ENCODE measurements at regions not wholly inside any gene's neighbourhood (a gene's known extent, or its start where the extent isn't known, plus 50 kb on each side); places are given as distances from the start of the nearest gene placed in this dataset.
"Not testable (repeated sequence)": the region's sequence is repeated elsewhere in the genome, so short reads cannot be mapped to it uniquely, and the experiment has no call there.

DNA sequence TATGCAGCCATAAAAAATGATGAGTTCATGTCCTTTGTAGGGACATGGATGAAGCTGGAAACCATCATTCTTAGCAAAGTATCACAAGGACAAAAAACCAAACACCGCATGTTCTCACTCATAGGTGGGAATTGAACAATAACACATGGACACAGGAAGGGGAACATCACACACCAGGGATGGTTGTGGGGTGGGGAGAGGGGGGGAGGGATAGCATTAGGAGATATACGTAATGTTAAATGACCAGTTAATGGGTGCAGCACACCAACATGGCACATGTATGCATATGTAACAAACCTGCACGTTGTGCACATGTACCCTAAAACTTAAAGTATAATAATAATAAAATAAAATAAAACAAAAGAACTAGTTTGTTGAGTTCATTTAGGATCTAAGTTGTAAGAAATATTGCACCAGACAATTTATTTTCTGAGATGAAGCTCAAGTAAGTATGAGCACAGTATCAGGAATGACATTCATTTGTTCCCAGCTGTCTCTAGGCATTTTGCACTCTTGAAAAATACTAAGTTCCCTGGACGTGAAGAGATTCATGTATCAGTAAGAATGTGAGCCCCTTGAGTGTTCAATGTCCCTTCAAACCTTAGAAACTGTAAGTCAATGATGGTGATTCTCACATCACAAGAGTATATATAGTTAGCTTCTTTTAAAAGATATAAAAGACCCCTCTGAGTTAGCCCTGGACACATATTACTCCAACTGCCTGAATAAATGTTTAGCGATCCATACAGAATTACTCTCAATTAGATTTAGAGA, 1519.3 kb upstream of the TPTE start:
- not testable (repeated sequence) for DNase-seq (ENCODE audit: low read depth)

DNA sequence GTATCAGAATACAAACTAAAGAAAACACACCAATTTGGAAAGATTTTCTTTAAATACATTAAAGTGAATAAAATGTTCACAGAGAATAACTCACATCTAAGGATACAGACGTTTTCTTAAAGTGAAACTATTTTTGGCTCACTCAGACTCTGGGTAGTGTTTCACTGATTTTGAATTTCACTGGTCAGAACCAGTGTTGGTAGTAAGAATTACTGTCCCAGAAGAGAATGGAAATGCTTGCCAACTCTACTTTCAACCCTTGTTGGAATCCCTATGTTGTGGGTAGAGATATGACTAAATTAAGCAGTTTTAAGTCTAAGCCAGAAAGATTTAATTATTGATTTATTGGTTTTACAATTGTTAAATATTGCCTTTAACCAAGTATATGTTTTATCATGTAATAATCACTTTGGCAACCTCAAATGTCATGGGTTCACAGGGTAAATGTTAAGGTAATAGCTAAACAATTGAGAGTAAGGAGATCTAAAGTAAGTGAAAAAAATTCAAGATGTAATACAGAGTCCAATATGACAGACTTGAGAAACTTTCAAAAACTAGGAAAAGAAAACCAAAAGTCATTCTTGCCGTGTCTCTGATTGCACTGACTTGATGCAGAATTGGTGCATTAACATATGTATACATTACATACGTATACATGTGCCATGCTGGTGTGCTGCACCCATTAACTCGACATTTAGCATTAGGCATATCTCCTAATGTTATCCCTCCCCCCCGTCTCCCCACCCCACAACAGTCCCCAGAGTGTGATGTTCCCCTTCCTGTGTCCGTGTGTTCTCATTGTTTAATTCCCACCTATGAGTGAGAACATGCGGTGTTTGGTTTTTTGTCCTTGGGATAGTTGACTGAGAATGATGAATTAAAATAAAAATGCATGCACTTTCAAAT, 1517.2 kb upstream of the TPTE start:
- DNase-seq (ENCODE audit: low read depth) = not testable (repeated sequence)

DNA sequence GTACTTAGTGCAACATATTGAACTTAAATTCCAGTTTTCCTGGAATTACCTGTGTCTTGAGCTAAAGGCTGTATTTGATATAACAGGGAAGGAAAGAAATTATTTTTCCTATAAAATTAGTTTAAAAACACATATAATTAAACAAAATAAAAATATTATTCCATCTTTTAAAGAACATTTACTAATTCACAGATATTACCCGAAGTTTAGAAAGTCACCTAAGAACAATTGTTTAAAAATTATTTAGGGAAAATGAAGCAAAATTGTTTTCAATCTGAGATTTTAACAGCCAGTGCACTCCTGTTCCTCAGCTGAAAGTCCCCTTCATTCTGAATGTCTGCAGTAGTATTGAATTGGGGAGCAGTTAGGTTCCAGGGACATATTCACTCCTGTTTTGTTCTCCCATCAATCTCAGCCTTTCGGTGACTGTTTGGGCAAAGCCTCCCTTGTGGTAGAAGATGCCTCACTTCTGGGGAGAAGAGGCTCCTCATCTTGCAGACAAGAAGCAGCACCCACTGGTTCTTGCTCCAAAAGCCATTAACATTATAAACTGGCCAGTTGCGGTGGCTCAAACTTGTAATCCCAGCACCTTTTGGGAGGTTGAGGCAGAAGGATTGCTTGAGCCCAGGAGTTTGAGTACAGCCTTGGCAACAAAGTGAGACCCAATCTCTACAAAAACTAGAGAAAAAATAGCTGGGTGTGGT, 1516.4 kb upstream of the TPTE start:
- not testable (repeated sequence) for DNase-seq (ENCODE audit: low read depth)

DNA sequence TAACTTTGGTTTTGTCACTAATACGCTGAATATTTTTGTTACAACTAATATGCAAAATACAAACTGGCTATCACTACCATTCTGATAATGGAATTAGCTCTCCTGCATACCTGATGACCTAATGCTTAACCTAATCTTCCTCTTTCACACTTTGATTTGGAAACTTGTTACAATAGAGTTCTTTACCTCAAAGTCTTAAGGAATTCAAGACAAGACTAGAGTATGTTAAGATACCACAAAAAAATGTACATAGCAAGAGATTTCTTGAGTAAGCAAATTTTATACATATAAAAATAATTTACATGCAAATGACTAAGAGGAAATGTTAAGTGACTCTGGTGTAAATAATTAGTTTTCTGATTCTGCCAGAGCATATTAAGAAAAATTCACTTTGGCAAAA, 1515.7 kb upstream of the TPTE start:
- DNase-seq (ENCODE audit: low read depth) = not testable (repeated sequence)

DNA sequence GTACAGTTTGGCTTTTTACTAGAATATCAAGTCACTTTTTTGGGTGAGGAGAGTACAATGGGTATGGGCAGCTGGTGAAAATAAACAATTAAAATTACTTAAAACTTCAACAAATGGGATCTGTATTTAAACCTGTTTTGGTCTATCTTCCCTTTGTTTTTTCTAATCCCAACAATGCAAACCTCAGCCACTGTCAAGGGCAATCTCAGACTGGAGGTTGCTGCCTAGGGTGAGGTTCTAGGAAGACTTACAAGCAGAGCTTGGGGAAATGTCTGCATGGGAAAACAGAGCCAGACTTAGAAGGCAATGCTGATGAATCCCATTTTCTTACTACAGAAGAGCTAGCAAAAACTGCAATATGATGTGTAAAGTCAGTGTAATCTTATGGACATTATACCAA, 1515.3 kb upstream of the TPTE start:
- DNase-seq (ENCODE audit: low read depth) = not testable (repeated sequence)

DNA sequence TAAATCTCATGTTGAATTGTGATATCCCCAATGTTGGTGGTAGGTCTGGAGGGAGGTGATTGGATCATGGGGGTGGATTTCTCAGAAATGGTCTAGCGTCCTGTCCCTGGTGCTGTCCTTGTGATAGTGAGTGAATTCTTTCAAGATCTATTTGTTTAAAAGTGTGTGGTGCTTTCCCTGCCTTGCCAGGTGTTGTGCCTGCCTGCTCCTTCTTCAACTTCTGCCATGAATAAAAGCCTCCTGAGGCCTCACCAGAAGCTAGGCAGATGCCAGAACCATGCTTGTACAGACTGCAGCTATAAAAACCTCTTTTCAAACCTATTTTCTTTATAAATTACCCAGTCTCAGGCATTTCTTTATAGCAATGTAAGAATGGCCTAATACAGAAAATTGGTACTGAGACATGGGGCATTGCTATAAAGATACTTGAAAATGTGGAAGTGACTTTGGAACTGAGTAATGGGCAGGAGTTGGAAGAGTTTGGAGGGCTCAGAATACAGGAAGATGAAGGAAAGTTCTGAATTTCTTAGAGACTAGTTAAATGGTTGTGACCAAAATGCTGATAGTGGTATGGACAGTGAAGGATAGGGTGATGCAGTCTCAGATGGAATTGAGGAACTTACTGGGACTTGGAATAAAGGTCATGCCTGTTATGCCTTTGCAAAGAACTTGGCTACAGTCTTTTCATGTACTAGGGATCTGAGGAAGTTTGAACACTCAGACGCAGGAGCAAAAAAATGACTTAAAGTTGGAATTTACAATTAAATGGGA, 1514.6 kb upstream of the TPTE start:
- DNase-seq (ENCODE audit: low read depth) = not testable (repeated sequence)

DNA sequence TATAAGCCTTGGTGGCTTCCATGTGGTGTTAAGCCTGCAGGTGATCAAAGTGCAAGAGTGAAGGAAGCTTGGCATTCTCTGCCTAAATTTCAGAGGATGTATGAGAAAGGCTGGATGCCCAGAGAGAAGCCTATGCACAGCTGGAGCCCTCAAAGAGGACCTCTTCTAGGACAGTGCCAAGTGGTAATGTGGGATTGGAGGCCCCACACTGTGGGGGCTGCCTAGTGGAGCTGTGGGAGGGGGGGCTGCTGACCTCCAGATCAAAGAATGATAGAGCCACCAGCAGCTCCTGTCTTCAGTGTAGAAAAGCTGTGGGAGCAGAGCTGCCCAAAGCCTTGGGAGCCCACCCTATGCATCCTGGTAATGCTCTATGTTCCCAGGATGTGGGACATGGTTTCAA, 1512.7 kb upstream of the TPTE start:
- no peak for DNase-seq (ENCODE audit: low read depth)

DNA sequence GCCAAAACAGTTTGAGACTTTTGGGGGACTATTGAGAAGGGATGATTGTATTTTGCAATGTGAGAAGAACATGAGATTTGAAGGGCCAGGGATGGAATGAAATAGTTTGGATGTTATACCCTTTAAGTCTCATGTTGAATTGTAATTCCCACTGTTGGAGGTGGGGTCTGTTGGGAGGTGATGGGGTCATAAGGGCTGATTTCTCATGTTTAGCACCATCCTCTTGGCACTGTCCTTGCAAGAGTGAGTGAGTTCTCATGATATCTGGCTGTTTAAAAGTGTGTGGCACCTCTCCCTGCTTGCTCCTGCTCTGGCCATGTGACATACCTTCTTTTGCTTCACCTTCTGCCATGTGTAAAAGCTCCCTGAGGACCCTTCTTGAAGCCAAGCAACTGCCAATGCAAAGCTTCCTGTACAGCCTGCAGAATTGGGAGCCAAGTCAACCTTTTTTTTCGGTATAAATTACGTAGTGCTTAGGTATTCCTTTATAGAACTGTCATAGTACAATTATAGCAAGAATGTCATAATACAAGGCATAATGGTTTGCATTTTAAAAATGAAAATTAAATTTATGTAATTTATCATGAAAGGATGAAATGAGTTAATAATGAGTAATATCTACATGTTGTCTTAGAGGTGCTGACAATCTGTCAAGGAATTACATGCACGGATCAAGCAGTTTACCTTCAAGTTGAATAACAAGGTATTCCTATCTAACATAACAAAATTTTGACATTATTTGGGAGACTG, 1511.9 kb upstream of the TPTE start:
- not testable (repeated sequence) for DNase-seq (ENCODE audit: low read depth)

DNA sequence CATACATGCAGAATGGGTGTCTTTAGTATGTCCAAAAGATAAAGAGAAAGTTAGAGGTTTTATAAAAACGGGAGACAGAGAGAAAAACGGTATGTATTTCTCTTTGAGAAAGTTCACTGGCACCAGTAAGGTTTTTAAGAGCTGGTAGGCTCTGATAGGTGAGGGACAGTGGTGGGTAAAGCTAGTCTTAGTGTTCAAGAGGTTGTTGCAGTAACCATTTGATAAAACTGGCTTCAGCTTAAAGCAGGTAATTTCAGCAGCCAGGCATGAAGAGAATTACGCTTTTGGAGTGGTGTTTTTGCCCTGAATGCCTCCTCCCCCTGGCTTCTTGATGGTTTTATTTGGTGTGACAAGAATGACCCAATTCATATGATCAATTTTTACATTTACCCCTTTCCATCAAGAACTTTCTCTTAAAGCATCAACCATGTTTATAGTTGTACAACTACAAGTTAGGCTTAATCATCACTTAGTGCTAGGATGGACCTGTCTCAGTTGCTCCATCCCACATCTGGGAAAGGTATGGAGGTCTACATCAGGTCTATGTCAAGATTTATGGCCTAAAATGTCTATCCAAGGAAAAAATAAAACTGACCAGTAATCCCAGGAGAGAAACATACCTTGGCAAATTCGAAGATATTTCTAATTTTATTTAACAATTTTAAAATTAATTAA, 1511.1 kb upstream of the TPTE start:
- DNase-seq (ENCODE audit: low read depth) = not testable (repeated sequence)

DNA sequence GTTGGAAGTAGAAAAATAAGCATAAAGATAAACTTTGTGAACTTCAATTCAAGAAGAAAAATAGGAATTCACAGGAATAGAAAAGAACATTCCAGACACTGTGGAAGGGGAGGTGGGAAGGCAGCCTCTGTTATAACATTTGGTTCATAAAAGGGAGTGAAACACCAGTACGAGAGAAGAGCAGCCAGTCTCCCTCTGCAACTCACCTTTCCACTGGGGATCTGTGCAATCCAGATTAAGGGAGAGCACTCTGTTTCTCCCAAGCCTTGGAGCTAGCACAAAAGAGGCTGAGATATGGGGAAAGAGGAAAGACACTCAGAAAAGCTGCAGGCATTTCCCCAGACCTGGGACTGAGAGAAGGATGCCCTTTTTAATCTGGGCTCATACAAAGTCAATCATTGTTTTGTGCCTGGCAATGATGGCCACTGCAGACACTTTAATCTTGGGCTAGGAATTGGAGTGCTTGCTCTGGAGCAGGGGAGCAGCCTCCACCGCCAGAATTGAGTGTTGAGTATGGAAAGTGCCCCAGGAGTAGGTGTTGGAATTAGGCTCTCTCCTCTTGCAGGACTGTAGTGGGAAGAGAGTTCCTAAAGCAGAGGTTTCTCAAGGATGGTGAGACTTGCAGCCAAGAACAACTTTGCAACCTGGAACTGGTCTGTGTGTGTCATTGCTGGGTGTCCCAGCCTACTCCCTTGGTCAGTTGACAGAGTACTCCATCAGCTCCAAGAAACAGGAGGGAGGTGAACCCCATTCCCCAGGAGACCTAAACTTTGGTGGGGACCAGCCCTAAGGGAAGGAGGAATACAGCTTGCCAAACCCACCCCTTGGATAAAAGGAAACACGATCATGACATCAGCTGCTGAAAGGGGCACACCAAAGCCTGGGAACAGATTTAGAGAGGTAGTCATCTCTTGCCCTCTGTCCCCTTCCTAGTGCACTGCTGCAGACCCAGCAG, 1510.2 kb upstream of the TPTE start:
- not testable (repeated sequence) for DNase-seq (ENCODE audit: low read depth)

DNA sequence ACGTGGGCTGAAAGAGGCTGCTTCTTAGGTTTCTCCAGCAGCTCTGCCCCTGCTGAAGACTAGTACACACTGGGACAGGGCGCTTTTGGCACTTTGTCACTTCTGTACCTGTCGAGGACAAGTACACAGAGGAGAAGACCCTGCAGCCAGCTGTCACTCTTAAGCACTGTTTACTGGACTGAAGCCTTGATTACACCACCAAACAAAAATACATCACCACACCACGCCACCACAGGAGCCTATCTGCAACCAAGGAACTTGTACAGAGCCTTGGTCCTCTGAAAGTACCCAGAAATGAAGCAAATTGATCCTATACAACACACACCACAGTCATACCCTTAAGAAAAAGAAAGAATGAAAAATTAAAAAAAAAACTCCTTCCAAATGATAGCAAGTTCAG, 1509.5 kb upstream of the TPTE start:
- not testable (repeated sequence) for DNase-seq (ENCODE audit: low read depth)

DNA sequence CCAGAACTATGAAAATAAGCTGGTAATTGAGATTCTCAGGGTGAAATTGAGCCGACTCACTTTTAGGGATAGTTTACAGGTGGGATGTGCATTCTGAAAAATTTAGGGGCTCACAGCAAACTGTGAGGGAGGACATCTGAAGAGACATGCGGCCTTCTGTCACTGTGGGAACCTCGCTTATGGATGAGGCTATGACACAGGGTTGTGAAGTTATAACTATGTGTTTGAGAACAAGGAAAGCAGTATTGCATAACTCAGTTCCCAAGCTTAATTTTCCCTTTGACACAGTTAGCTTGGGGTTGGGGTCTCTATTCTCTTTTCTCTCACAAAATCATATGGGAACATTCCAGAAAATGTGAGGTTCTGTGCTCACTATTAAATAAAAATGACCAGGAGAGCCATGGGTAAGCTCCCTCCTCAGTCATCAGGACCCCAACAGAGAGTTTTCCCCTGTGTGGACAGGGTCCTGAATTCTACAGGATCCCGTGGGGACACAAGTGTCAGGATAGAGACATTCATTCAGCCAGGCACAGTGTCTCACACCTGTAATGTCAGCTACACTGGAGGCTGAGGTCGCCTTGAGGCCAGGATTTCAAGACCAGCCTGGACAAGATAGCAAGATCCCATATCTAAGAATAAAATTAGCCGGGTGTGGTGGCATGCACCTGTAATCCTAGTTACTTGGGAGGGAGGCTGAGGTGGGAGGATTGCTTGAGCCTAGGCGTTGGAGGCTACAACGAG, 1507.7 kb upstream of the TPTE start:
- DNase-seq (ENCODE audit: low read depth) = not testable (repeated sequence)

DNA sequence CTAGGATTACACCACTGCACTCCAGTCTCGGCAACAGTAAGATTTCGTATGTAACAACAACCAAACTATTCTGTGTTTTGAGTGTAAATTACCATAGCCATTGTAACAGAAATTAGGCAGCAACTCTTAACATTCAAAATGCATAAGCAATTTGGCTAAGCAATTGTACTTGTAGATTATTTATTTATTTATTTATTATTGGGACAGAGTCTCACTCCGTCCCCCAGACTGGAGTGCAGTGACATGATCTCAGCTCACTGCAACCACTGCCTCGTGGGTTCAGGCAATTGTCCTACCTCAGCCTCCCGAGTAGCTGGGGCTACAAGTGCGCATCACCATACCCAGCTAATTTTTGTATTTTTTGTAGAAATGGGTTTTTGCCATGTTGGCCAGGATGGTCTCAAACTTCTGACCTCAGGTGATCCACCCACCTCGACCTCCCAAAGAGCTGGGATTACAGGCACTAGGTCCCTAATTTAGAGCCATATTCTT, 1507.1 kb upstream of the TPTE start:
- DNase-seq (ENCODE audit: low read depth) = not testable (repeated sequence)

DNA sequence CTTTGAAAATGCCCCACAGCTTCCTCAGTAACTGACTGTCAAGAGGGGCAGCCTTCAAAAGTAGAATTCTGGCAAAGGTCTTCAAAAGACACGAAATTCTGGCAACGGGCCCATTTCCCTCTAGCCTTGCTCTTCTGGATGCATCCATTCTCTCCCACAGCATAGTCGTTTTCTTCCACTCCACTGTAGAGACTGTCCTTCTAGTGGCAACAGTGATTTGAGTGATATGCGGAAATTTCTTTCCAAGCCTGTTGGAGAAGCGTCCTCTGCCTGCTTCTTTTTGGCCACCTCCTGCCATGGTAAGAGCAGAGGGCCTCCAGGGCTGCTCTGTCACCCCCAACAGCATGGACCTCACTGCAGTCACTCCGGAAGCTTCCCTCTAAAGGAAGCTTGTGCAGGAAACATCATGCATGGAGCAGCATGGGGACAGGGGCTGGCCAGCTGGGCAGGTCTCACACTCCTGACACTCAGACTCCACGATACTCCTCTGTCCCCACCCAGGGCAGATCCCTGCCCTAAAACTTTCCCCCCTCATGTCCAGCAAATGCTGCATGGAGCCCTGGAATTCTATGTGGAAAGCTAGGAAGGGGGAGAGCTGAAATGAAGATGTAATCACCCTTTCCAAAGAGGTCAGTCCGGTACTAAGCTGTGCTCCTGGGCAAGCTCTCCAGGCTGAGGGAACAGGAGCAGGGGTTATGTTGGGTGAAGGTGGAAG, 1505.7 kb upstream of the TPTE start:
- not testable (repeated sequence) for DNase-seq (ENCODE audit: low read depth)

DNA sequence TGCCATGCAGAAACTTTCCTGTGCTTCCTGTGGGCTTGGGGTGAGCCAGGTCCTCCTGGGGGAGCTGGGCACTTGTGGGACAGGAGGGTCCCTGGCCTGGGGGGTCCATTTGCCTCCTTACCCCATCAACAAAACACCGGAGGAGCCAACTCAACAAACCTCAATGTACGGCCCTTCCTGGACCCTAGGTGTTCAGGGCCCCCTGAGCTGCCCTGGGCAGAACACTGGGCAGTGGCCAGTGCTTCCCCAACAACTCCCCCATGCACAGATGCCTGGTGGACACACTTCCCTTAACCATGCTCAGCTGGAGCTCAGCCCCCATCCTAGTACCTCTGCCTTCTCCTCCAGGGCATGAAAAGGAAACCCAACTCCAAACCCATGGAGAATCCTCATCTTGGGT, 1504.2 kb upstream of the TPTE start:
- DNase-seq (ENCODE audit: low read depth) = not testable (repeated sequence)

DNA sequence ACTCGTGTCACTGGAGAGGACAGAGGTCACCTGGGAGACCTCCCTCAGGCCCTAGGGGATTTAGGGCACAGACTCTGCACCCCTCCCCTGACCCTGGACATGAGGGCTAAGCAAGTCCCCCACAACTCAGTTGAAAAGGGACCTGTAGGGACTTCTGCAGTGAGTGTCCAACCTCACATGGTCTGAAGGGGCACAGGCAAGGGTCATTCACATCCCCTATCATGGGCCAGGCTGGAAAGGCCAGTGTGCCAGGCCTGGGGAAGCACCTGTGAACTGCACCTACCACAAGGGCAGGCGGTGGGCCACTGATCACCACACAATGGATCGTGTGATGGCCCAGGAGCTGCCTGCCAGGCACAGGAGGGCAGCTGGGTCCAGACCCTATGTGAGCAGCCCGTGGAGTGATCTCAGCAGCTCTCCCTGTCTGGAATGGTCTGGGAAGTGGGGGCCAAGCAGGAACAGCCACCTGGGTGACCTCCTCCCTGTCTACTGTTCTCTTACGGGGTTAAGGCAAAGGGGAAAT, 1502.6 kb upstream of the TPTE start:
- not testable (repeated sequence) for DNase-seq (ENCODE audit: low read depth)
